Femur (tissue), 1 donor: ENCODE measurements at regions not wholly inside any gene's neighbourhood (a gene's known extent, or its start where the extent isn't known, plus 50 kb on each side); places are given as distances from the start of the nearest gene placed in this dataset.
"Not testable (repeated sequence)": the region's sequence is repeated elsewhere in the genome, so short reads cannot be mapped to it uniquely, and the experiment has no call there.

Source experiments
- DNase-seq: peaks from one replicate; pipeline ENCODE4 v3.0.0-alpha.2; 2017

DNA sequence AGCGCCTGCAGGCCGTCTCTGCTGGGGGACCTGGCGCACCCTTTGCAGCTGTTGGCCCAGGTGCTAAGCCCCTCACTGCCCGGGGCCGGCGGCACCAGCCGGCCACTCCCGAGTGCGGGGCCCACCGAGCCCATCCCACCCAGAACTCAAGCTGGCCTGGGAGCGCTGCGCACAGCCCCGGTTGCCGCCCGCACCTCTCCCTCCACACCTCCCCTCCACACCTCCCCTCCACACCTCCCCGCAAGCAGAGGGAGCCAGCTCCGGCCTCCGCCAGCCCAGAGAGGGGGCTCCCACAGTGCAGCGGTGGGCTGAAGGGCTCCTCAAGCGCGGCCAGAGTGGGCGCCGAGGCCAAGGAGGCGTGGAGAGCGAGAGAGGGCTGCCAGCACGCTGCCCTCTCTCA, 177.8 kb upstream of the KAZN start:
- no peak for DNase-seq

DNA sequence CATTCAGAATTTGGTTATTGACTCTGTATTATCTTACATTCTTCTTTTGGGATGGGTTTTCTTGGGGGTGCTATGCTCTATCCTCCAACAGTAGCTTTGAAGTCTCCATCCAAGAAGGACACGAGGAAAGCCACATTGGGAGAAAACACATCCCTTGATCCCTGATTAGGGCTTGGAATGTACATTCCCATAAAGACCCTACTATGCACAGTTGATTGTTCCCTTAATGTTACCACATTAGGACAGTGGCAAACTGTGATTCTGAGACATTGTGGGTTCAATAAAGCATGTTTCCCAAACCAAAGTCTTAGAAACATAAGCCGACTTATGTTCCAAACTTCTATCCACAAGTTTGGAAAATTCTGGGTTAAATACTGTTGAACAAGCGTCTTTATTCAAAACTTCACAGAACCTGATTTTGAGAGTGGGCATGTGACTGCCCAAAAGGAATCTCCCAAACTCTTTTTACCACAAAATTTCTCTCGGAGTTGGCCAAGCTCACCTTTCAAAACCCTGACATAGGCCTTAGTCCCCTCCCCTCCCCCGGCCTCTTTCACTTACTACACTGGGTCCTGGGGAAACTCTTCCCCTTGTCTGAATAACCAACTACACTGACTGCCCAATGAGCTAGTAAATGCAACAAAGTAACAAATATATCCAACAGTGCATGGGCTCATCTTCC, 177.0 kb upstream of the KAZN start:
- DNase-seq, result no peak

DNA sequence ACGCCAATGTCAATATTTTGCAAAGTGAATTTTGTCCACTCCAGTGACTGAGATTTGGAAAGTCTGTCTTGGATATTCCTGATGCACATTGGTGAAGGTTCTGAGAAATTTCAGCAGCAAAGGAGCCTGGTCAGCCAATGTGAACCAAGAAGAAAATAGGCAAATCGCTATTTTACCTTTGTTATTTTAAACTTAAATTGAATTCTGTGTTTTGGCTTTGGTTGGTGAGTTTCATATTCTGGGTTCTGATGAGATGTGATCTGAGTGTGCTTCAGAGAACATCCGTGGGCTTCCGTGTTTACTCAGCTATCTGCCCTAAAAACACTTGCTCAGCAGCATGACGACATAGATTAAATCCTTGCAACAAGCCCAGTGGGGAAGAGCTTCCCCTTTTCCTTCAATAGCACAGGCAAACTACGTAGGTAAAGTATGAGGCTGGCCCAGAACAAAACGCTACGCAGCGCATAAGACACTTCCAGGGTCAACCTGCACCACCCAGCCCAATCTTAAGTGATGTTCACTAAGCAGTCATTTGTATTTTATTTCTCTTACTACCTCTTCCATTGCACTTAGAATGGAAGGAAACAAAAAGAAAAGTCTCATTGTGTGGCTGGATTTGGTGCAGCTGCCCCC, 176.4 kb upstream of the KAZN start:
- no peak for DNase-seq

DNA sequence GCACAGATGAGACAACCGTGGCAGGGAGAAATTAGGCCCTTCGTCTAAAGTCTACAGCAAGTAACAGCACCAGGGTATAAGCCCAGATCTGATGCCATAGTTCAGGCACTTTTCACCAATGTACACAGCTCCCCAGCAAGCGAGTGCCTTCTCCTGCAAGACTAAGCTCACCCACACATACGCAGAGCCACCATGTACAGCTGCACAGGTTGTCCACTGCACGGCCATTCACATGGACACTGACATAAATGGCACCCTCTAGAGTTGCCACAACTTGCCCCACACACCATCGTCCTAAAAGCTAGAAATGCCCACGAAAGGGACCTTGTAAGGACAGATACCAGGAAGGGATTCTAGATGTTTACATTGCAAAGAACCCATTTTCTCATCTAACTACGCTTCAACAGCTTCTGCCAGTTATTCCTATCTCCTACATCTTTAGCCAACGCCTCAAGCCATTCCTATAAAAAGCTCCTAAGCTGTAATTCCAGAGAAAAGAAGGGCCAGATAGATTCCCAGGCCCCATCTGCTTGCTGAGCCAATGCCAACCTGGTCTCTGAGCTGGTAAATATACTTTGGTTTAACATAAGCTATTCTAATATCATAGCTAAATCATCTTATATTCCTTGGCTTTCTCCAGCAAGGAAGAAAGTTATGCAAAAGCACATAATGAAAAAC, 174.0 kb upstream of the KAZN start:
- no peak for DNase-seq

DNA sequence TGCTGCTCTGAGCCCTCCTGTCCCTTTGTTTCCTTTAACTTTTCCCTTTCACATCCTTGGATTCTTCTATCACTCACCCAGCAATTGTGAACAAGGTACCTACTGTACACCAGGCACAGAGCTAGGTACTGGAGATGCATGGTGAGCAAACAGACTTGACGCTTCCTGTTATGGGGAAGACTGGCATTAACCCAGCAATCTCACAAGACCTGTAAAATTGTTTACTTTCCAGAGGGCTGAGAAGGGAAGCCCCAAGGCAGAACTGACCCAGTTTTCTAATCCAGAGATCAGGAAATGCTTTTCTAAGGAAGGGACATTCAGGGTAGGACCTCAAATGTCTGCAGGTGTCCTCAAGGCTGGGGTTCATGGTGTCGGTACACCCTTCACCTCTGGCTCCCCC, 171.6 kb upstream of the KAZN start:
- DNase-seq, result no peak

DNA sequence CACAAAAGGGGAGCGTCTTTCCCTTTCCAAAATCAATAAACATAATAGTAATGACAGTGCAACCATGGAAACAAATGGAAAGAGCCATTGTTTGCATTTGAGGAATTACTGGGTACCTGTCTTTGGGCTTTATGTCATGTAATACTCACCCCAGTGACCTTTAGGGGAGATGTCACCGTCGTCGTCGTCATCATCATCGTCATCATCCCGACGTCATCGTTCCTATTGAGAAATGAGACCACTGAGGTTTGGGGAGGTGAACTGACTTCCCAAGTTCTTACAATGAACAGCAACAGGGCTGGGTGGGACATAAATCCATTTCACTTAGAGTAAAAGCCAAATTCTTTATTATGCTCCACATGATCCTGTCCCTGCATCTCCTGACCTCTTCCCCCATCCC, 168.9 kb upstream of the KAZN start:
- DNase-seq, result no peak

DNA sequence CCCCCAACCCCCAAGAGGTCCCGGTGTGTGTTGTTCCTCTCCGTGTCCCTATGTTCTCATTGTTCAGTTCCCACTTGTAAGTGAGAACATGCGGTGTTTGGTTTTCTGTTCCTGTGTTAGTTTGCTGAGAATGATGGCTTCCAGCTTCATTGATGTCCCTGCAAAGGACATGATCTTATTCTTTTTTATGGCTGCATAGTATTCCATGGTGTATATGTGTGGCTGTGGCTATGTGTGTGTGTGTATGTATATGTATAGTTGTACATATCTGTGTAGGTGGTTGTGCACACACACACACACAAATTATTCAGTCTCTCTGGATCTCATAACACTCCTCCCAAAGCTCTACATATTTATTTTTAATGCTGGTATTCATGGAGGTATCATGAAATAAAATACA, 165.8 kb upstream of the KAZN start:
- DNase-seq, result not testable (repeated sequence)

DNA sequence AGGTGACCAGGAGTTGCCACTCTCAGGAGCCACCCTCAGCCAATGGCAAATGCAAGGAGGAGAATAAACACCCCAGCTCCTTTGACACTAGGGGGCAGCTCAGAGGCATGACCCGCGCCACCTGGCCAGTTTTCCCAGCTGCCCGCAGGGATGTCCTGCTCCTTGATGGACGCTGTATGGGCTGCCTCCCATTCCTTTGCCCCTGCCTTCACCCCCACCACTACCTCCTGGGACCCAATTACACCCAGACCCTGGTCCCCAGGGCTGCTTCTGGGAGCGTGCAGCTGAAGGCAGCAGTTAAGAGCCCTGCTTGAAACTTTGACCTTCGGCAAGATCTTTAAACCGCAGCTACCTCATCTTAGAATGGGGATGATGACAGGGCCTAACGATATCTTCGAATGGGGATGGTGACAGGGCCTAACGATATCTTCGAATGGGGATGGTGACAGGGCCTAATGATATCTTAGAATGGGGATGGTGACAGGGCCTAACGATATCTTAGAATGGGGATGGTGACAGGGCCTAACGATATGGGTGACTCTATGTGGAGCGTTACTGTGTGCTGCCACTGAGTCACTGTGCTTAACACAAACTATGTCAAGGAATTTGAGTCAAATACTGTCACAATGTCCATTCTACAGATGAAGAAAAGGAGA, 163.0 kb upstream of the KAZN start:
- DNase-seq, result no peak

DNA sequence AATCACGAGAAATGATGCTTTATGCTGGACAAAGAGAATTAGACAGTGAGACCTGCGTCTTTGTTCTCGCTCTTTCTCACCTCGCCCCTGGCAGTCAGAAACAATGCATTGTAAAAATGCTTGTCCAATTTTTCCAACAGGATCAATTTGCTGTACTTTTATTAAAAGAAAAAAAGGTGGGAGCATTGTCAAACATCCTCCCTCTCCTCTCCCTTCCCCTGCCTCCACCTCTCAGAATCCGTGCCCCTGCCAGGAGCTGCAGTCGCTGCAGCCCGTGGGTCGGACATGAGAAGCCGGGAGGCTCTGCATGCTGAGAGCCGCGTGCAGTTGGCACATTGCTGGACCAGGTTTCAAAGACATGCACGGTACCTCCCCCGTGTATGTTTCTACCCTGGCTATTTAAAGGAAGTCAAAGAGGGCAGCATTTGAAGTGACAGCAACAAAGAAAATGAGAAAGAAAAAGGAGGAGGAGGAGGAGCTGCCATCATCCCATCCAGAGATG, 161.0 kb upstream of the KAZN start:
- no peak for DNase-seq

DNA sequence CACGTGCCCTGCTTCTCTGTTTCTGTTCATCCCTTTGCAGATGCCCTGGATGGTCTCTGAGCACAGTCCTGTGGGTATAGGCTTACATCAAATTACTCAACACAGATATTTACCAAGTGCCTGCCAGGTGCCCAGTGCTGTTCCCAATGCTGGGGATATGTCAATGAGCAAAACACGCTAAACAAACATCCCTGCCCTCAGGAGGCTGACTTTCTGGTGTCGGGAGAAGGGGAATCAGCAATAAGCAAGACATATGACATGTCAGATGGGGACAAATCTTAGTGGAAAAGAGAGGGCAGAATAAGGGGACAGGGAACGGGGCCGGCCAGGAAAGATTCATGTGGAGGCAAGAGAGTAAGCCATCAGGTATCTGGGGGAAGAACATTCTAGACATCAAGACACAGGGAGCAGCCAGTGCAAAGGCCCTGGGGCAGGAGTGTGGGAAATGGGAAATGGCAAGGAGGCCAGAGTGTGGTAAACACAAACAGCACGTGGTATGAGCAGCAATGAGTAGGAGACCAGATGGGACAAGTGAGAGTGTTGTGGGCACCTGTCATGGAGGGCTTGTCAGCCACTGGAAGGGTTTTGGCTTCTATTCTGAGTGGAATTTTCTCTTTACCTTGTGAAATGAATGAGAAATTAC, 160.2 kb upstream of the KAZN start:
- no peak for DNase-seq

DNA sequence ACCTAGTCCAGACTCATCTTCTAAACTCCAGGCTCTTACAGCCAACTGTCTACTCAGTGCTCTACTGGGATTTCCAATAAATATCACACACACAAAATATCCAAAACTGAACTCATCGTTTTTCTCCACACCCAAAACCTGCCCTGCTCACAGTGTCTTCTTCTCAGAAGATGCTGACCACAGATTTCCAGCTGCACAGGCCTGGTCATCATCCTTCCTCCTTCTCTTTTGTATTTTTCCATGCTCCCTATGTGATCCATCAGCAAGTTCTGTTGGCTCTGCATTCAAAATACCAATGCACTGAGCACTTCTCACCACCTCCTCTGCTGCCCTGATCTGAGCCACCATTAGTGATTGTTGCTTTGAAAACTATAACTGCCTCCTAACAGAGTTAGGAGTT, 159.5 kb upstream of the KAZN start:
- no peak for DNase-seq

DNA sequence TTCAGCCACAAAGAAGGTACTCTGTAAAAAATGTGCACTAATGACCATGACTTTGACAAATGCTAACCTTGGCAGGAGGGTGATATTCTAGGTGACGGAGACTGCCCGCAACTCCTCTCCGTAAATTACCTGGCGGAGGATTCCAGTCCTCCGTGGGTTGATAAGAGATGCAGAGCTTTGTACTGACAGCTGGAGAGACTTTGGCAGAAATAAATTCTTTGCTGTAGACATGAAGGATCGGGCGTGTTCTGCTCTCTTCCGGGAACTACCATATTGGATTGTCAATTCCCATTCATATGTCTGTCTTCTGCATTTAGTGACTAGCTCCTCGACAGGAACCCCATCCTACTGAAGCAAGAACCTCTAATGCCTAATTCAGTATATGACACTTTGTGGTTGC, 158.3 kb upstream of the KAZN start:
- DNase-seq, result no peak

DNA sequence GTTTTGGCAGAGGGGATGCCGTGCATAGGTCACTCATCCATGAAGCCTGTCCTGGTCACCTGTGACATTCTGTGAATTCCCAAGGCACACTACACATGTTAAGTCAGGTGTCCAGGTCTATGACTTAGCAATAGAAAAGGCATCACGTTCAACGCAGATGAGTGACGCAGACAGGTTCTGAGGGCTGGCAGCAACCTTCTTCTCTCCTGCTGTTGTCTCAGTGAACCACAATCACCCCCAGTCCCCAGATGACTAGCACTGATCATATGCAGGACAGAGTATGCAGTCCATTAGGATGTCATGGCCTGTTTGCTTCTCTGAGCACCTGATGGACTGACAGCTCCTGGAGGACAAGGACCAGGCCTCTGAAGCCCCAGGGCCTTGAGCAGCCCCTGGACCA, 157.8 kb upstream of the KAZN start:
- no peak for DNase-seq

DNA sequence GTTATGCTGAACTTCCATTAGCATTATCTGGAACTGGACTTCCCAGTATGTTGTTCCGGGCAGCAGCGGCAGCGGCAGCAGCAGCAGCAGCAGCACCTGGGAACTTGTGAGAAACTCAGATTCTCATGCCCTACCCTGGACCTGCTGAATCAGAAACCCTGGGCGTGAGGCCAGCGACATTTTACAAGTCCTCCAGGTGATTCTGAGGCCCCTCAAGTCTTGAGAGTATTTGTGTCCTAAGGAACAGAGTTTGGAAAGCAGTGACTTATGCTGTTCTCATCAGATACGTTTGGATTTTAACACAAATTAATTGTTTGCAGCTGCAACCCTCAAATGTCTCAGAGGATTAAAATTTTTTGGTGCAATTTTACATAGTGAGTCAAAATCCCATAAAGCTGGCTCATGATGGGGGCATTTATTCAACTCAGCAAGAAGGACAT, 157.2 kb upstream of the KAZN start:
- no peak for DNase-seq

DNA sequence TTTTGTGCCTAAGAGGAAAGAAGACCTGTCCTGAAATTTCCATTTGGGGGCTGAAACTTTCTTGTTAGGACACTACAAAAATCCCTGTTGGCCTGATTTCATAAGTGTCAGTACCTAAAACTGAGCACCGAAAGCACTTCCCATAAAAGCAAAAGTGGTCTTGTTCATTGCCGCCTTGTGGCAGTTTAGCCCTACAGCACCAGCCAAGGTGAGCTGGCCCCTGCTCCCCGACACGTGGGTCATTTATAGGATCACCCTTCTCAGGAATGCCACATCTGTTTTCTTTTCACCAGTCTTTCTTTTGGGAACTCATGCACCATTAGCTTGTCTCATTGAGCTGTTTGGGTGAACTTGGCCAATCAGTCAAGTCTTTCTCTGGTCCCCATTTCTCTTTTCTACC, 155.8 kb upstream of the KAZN start:
- DNase-seq, result no peak

DNA sequence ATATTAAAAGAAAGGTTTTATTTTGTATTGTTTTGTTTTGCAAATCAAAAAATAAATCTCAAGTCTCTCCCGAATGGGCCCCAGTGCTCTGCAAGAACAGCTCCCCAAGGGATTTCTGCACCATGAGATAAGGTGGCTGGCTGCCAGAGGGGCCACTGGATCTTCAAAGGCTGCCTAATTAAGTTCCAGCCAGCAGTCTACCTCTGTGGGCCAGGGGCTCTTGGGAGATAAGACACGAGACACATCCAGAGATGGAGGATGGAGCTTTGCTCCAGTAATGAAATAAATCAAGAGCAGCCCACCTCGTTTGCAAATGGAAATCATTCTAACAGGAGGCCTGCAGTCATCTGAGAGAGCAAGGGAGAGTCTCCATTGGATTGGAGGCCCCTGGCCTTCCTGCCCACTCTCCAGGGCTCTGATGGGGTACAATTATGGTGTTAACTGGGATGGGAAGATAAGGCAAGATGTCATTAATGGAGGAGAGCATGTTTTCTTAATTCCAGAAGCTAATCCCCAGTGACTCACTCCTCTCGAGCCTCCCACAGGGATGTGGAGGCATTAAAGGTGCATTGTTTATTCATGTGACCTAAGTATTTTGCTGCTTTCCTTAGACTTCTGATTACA, 155.2 kb upstream of the KAZN start:
- no peak for DNase-seq

DNA sequence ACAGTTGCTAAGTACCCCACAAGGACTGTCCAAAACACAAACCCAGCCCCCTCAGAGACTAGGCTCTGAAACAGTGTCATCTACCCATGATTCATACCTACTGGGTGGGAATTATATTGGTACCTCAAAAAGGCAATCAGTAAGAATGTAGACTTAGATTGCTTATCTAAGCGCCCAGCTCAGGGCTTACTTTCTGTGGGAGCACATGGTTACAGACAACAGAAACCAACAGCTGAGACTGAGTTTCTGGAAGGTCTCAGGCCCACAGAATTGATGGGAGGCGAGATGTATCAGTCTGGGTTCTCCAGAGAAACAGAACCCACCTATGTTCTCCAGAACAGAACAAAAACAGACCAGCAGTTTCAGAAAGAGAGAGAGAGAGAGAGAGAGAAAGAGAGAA, 147.3 kb upstream of the KAZN start:
- no peak for DNase-seq

DNA sequence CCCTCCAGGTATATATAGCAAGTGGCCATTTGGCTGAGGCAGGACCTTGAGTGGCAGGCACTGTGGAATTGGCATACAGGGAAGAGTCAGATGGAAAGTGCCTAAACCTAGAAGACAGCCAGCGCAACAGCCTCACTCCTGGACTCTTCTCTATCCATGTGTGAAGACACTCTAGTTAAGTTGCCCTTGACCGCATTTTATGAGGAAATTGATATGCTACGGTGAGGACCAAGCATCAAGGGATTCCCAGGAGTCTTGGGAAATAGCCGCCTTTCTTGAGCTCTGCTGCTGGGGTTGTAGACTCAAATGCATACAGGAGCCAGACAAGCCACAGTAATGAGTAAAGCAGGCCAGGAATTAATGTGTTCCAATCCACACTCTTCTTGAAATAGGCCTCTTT, 145.9 kb upstream of the KAZN start:
- DNase-seq, result no peak

DNA sequence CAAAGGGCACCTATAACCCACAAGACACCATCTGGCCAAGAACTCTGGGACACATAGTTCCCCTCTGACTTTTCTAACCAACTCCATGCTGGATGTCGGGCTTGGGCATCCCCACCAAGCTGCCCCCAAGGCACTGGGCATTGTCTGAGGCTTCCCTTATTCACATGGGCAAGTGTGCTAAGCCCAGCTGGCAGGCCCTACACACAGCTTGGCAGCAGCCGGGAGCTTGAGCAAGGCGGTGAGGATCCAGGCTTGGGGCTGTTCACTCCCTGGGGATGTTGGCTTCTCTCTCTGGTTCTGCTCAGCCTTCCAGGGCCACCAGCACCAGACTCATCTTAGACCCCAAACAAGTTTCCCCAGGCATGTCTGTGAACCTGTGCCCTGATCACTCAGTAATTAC, 138.3 kb upstream of the KAZN start:
- DNase-seq, result no peak

DNA sequence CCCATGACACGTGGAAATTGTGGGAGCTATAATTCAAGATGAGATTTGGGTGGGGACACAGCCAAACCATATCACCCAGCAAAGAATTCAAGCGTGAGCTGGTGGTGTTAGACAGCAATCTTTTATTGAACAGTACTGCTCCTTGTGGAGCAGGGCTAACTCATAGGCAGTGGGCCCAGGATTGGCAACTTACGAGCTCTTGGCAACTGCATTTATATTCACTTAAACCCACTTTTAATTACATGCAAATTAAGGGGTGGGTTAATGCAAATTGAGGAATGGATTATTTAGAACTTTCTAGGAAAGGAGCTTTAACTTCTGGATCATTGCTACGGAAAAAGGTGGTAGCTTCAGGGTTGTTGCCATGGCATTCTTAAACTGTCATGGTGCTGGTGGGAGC, 135.6 kb upstream of the KAZN start:
- DNase-seq, result no peak

DNA sequence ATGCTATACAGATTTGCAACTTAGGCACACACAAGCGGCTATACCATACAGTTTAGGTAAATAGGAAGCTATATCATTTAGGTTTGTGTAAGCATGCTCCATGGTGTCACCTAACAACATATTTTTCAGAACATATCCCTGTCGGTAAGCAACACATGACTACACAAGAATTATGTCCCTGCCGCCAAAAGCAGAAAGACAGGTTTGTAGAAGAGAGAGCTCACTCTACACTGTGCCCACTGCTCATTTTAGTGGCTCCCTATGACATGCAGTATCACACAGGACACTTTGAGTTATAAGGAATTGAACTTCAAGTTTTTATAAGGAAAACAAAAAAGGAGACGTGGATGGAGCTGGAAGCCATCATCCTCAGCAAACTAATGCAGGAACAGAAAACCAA, 132.5 kb upstream of the KAZN start:
- no peak for DNase-seq

DNA sequence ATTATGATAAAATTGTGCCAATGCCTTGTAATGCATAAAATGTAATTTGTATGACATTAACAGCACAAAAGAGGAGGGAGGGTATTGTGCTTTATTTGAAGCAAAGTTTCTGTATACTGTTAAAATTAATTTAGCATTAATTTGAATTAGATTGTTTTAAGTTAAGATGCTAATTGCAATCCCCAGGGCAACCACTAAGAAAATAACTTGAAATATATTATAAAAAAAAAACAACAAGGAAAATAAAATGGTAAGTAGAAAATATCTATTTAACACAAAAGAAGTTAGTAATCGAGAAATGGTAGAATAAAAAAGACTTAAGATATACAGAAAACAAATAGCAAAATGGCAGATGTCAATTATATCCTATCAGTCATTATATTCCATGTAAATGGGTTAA, 131.4 kb upstream of the KAZN start:
- no peak for DNase-seq

DNA sequence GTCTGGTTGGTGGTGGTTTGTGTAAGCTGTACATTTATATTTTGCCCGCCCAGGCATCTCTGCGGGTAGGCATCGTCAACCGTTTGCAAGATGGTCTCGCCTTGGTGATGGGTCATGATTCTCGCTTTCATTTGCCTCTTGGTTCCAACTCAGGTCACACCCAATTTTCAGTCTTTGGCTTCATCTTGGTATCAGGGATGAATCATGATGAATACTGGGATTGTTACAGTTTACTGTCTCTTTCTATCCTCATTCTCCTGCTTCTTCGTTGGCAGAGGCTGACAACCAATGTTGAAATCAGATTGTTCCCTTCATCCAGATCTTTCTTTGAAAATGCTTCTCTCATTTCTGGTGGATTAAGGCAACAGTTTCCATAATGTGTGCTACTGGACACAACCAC, 129.7 kb upstream of the KAZN start:
- DNase-seq, result no peak
